Adrenal gland (tissue), 9 donors: ENCODE measurements at regions not wholly inside any gene's neighbourhood (a gene's known extent, or its start where the extent isn't known, plus 50 kb on each side); places are given as distances from the start of the nearest gene placed in this dataset.

ENCODE experiments used
- DNase-seq, 7 donors: peaks; one replicate each; pipeline ENCODE4 v3.0.0-alpha.2; 2019 to 2020
- H3K27ac ChIP-seq, 5 donors: fragments of 200-600 bp; sonication (generic) in 4 of 5; 1 replicate in 3 of 5; 2 replicates in 2 of 5; pipeline versions ENCODE4 v1.5.1 to v1.8.0; 2016 to 2020; ENCODE audit warnings: mild to moderate bottlenecking in 1 of 5
- H3K27me3 ChIP-seq: fragments of 200-600 bp; 2 replicates; pipeline ENCODE4 v1.8.0; 2021
- H3K36me3 ChIP-seq, 2 donors: fragments of 200-600 bp; replicated peaks in 1 of 2; 1 replicate in 1 of 2; 2 replicates in 1 of 2; pipeline versions ENCODE4 v1.5.1 to v1.8.0; 2018 to 2022
- H3K4me1 ChIP-seq, 2 donors: fragments of 200-600 bp; replicated peaks in 1 of 2; 1 replicate in 1 of 2; 2 replicates in 1 of 2; pipeline versions ENCODE4 v1.5.1 to v1.8.0; 2018 to 2021
- H3K4me3 ChIP-seq, 4 donors: fragments of 200-600 bp; sonication (generic) in 3 of 4; one replicate each; pipeline ENCODE4 v1.5.1; 2016 to 2018
- H3K9me3 ChIP-seq, 3 donors: fragments of 200-600 bp; sonication (generic) in 1 of 3; replicated peaks in 1 of 3; 1 replicate in 2 of 3; 2 replicates in 1 of 3; pipeline versions ENCODE4 v1.5.1 to v1.8.0; 2016 to 2021
- POLR2A ChIP-seq, 2 donors: fragments of 450-650 bp; IDR thresholded peaks; one replicate each; pipeline ENCODE4 v1.6.1; 2017; ENCODE audit warnings: antibody characterized with exemption in 2 of 2, mild to moderate bottlenecking in 2 of 2, moderate library complexity in 1 of 2
- WGBS, 4 donors: extraction: QIAGEN DNeasy Blood & Tissue Kit in 2 of 4; methylation state at CpG; one replicate each; pipeline versions ENCODE4 v1.1.5 to v1.1.7; 2013 to 2017; 5-methylcytosine and 5-hydroxymethylcytosine counted together
- intact Hi-C, 2 donors: fragments of 100-400 bp; cut with DNase I; formaldehyde crosslinking; loops; one replicate each; pipeline versions ENCODE4 v1.14.1 to v1.15.0; 2022 to 2023
- TF ChIP-seq, protein P1 (sequence below), 6 experiments: fragments of 450-650 bp in 4 of 6; fragments of 200-600 bp in 2 of 6; sonication (generic) in 1 of 6; IDR thresholded peaks; 1 replicate in 5 of 6; 2 replicates in 1 of 6; pipeline versions ENCODE4 v1.5.1 to v1.8.0; 2016 to 2021; ENCODE audit warnings: antibody characterized with exemption in 6 of 6, mild to moderate bottlenecking in 2 of 6, moderate library complexity in 1 of 6
- donor health status: healthy with polysubstance abuse.
- donor health status: Bipolar disorder and iron deficiency.
- donor health status: DM: yes; HTN: yes; CAD: no.
- donor health status: DM: no; HTN: no; CAD: no.
- donor health status: DM: no; HTN: no; CAD: no.

DNA sequence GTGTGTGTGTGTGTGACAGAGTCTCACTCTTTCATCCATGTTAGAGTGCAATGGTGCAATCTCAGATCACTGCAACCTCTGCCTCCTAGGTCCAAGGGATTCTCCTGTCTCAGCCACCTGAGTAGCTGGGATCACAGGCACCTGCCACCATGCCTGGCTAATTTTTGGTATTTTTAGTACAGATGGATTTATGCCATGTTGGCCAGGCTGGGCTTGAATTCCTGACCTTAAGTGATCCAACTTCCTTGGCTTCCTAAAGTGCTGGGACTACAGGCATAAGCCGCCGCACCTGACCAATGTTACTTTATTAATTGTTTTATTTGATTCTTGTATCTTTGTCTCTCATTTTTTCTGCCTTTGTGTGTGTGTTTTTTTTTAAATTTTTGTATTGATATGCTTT is 89.6 kb downstream of the ZNF486 start:
- Histone ChIP-seq H3K4me3 (no peak overlapping the region), H3K27ac (no peak overlapping the region), H3K27me3 (no peaks in the 10 kb centered on the region), H3K9me3 (no peaks in the 10 kb centered on the region), H3K36me3 (no peaks in the 10 kb centered on the region), H3K4me1 (no peaks in the 10 kb centered on the region)
- no peak for DNase-seq
- TF ChIP-seq, protein P1, sequence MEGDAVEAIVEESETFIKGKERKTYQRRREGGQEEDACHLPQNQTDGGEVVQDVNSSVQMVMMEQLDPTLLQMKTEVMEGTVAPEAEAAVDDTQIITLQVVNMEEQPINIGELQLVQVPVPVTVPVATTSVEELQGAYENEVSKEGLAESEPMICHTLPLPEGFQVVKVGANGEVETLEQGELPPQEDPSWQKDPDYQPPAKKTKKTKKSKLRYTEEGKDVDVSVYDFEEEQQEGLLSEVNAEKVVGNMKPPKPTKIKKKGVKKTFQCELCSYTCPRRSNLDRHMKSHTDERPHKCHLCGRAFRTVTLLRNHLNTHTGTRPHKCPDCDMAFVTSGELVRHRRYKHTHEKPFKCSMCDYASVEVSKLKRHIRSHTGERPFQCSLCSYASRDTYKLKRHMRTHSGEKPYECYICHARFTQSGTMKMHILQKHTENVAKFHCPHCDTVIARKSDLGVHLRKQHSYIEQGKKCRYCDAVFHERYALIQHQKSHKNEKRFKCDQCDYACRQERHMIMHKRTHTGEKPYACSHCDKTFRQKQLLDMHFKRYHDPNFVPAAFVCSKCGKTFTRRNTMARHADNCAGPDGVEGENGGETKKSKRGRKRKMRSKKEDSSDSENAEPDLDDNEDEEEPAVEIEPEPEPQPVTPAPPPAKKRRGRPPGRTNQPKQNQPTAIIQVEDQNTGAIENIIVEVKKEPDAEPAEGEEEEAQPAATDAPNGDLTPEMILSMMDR (IDR thresholded peaks at IDR 0.05): no peak
- TF ChIP-seq POLR2A (IDR thresholded peaks at IDR 0.05): no peak
- intact Hi-C loops: no loop called here
- 92 to 98% (median 96%) methylated on average over 2 of the region's 2 CpGs for WGBS, 4 donors

DNA sequence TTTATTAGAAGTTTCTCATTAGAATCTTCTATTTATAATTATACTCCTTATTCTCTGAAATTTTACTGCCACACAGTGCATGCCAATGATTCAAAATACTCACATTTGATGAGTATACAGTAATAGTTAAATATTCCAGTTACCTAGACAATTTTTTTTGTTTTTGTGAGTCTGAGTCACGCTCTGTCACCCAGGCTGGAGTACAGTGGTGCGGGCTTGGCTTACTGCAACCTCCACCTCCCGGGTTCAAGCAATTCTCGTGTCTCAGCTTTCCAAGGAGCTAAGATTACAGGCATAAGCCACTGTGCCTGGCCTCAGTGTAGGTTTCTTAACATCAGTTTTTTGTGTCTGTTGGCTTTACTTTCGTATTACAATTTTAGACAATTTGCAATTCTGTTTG is 87.1 kb downstream of the ZNF486 start:
- Histone ChIP-seq H3K9me3 (no peaks in the 10 kb centered on the region), H3K36me3 (no peaks in the 10 kb centered on the region), H3K4me3 (no peak overlapping the region), H3K27me3 (no peaks in the 10 kb centered on the region), H3K4me1 (no peaks in the 10 kb centered on the region), H3K27ac (no peak overlapping the region)
- no peak for TF ChIP-seq POLR2A (IDR thresholded peaks at IDR 0.05)
- TF ChIP-seq, protein P1 (IDR thresholded peaks at IDR 0.05): no peak
- WGBS, 4 donors: 84 to 97% (median 90%) methylated on average over 5 of the region's 5 CpGs
- no peak for DNase-seq
- intact Hi-C loops: no loop called here

- no peaks in the 10 kb centered on the region for H3K4me1 ChIP-seq
- H3K36me3 ChIP-seq: no peaks in the 10 kb centered on the region
- DNase-seq: no peak
- H3K27ac ChIP-seq: no peak overlapping the region
- H3K27me3 ChIP-seq: no peaks in the 10 kb centered on the region
- no peaks in the 10 kb centered on the region for H3K9me3 ChIP-seq
- TF ChIP-seq, protein P1 (IDR thresholded peaks at IDR 0.05): no peak
- TF ChIP-seq POLR2A (IDR thresholded peaks at IDR 0.05): no peak
- intact Hi-C loops: no loop called here
- H3K4me3 ChIP-seq: no peak overlapping the region
Measured at GRCh38 chr19:20252613-20253012, 85.6 kb downstream of the ZNF486 start.

DNA sequence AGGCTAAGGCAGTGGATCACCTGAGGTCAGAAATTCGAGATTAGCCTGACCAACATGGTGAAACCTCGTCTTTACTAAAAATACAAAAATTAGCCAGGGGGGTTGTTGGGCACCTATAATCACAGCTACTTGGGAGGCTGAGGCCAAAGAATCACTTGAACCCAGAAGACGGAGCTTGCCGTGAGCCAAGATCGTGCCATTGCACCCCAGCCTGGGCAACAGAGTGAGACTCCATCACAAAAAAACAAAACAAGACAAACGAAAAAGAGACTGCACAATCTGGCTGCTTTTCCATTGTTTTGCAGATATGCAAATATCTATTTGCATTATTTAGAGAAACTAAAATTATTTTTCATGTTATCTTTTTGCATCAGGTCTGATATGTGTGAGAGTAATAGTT is 83.6 kb downstream of the ZNF486 start:
- H3K36me3 ChIP-seq: no peaks in the 10 kb centered on the region
- 82 to 89% (median 85%) methylated on average over 6 of the region's 6 CpGs for WGBS, 4 donors
- TF ChIP-seq, protein P1 (IDR thresholded peaks at IDR 0.05): no peak
- no peak for TF ChIP-seq POLR2A (IDR thresholded peaks at IDR 0.05)
- DNase-seq: no peak
- no peaks in the 10 kb centered on the region for H3K4me1 ChIP-seq
- H3K27me3 ChIP-seq: no peaks in the 10 kb centered on the region
- H3K27ac ChIP-seq: no peak overlapping the region
- intact Hi-C loops: no loop called here
- no peaks in the 10 kb centered on the region for H3K9me3 ChIP-seq
- H3K4me3 ChIP-seq: no peak overlapping the region
